ENCODE measurements at regions not wholly inside any gene's neighbourhood (a gene's known extent, or its start where the extent isn't known, plus 50 kb on each side); places are given as distances from the start of the nearest gene placed in this dataset.

GRCh38 chr7:109963741-109964140 lies 1127.2 kb upstream of the LRRN3 start:
- DNase-seq = no peak

GRCh38 chr7:109964780-109965179 lies 1126.1 kb upstream of the LRRN3 start:
- DNase-seq = no peak

GRCh38 chr7:109967406-109967805 lies 1123.5 kb upstream of the LRRN3 start:
- DNase-seq = no peak

- no peak for DNase-seq
Observed at GRCh38 chr7:109983618-109984017, 1107.3 kb upstream of the LRRN3 start.

DNA sequence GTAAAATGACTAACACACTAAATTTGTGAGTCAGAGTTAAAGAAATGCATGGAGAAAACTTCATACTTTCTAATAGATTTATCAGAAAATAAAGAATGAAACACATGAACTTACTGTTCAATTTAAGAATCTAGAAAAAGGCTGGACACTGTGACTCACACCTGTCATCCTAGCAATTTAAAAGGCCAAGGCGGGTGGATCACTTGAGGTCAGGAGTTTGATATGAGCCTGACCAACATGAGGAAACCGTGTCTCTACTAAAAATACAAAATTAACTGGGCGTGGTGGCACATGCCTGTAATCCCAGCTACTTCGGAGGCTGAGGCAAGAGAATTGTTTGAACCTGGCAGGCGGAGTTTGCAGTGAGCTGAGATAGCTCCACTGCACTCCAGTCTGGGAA lies 1106.2 kb upstream of the LRRN3 start:
- DNase-seq = no peak

- no peak for DNase-seq
Observed at GRCh38 chr7:109986701-109987100, 1104.2 kb upstream of the LRRN3 start.

GRCh38 chr7:109996411-109996810 lies 1094.5 kb upstream of the LRRN3 start:
- DNase-seq = no peak

DNA sequence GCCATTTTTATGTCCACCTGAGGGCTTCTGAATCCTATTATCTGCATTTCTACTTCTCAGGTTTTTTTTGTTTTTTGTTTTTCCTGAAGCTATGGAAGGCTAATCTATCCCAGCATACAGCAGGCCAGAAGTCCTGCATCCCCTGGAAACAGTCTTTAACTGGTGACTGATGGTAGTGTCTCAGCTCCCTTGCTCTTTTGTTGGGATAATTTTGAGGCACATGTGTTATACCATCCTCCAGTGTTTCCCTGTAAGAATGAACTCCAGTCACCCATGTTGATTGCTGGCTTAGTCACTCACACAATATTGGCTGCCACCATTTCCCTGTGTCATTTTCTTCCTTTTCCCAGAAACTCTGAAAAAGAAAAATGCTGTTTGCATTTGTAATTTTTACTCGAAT lies 1094.0 kb upstream of the LRRN3 start:
- DNase-seq = no peak

DNA sequence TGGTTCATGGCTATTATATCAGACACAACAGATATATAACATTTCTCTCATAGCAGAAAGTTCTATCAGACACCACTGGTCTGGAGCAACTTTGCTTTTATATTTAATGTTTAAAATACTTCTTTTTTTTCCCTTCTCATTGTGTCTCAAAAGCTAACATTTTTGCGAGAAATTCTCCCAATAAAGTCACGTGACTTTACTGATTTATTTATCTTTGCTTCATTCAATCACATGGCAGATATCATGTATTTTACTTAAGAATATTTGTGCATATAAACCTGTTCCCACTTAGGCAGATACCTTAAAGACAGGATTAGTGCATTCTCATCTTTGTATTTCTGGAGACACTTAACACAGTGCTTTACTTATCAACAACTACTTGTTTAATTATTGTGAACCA lies 1093.1 kb upstream of the LRRN3 start:
- DNase-seq = no peak

DNA sequence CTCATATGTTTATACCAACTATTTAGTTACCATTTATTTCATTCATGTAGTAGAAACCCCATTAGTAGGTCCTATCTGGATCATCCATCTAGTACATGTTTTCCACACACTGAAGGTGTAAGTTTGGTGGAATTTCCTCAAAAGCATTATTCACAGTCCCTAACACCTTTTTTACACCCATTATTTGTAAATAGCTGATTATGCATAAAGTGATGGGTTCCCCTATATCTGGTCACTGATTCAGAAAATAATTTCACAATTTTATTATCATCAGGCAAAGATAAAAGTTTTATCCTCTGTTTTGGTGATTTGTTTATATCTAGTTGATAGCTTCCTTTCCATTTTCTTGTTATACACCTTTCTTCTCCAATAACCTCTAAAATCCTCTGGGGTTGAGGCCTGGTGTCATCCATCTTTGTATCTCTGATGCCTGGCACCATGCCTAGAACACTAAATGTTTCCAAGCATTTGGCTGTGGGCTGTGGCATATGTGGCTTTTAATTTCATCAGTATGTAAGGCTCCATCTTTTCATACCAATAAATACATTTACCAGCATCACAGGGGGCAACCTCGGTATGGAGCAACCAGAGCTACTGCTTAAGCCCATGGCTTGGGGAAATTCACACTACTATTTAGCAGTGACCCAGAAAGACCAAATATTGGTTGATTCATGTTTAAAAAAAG lies 1089.5 kb upstream of the LRRN3 start:
- no peak for DNase-seq

DNA sequence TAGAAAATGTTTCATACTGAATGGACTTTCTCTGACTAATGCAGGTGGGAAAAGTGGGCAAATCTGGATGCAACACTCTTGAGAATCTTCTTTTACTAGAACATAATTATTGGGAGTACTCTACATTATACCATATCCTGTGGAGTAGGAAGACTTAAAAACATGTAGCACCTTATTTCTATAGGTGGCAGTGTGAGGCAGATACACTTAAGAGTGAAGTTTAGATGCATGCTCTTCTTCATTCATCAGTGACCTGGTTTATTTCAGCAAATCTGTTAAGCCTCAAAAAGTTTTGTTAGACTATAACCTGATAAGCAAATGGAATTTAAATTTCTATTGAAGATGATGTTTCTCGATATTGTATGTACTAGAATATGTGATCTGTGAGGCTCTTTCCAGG lies 1087.1 kb upstream of the LRRN3 start:
- no peak for DNase-seq

DNA sequence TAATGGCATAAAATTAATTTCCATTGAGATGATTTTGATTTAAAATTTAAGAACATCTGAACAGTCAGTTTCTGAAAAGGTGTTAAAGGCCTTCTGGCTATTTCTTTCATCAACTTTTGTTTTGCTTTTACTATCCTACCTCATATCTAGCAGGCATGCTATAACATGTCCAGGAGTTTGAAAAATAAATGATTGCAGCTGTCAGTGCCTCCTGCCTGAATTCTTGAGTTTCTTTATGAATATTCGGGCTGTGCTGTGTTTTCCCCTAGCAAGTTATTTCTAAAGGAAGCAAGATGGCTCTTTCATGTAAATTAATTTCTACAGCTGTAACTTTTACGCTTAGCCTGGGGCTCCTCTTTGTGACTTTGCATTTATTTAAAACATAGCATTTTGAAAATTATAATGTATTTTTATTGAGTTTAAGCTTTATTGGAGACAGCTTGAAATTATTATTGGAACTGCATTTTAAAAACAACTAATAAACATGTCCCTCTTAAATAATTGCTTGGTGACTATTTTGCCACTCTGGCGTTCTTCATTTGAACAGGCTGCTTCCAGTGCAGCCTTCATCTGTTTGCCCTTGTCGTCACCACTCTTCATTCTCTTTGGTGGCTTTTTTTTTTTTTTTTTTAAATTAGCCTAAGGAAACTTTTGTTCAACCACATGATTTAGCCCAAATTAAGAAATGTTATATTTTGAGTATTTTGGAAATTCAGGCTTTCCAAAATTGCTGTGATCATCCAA lies 1083.4 kb upstream of the LRRN3 start:
- no peak for DNase-seq

- no peak for DNase-seq
Observed at GRCh38 chr7:110010359-110010758, 1080.6 kb upstream of the LRRN3 start.

DNA sequence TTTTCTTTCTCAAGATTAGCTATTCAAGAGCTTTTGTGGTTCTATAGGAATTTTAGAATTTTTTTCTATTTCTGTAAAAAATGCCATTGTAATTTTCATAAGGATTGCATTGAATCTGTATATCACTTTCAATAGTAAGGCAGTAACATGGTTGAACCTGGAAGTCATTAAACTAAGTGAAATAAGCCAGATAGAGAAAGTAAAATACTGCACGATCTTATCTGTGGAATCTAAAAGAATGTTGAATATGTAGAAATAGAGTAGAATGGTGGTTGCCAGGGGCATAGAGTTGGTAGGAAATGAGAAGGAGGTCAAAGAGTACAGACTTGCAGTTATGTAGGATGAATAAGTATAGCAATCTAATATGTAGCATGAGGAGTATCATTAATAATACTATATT lies 1073.5 kb upstream of the LRRN3 start:
- DNase-seq = no peak

- no peak for DNase-seq
Observed at GRCh38 chr7:110027385-110027784, 1063.5 kb upstream of the LRRN3 start.

DNA sequence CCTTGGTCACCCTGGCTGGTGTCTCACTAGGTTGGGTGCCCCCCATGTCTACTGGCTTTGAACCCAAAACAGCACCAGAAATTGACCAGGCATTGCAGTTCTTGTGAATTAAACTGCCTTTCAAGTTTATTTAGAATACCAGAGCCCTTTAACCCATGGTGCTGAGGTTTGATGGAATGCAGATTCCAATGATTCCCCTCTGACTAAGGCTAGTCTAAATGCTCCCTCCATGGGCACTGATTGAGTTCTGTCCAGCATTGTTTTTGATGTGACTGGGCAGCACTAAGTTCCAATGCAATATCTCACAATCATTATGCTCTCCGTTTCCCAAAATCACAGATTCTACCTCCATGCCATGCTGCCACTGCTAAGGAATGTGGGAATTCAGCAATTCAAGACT lies 1047.4 kb upstream of the LRRN3 start:
- DNase-seq = no peak

DNA sequence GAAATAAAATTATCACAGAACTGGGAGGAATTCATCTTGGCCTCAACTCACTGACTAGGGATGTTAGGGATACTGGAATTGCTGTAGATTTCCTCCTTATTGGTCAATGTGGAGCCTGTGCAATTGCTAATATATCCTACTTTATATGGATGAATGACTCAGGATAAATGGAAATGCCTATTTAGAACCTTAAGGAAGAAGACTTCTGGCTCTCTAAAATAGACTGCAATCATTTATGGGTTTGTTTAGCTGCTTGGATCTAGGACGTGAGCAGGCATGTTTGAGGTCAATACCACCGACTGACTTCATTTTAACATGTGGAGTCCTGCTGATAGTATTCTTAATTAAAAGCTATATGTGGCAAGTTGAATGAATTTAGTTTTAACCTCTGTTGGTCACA lies 1040.1 kb upstream of the LRRN3 start:
- no peak for DNase-seq

DNA sequence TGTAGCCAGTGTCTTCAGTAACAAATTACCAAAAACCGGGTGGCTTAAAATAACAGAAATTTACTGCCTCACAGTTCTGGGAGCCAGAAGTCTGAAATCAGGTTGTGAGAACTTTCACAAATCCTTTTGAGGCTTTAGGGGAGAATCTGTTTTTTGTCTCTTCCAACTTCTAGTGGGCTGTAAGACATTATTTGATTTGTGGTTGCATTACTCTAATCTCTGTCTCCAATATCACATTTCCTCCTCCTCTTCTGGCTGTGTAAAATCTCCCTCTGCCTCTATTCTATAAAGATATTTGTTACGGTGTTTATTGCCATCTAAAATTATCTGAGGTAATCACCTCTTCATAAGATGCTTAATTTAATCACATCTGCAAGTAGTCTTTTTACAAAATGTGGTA lies 1039.6 kb upstream of the LRRN3 start:
- no peak for DNase-seq

DNA sequence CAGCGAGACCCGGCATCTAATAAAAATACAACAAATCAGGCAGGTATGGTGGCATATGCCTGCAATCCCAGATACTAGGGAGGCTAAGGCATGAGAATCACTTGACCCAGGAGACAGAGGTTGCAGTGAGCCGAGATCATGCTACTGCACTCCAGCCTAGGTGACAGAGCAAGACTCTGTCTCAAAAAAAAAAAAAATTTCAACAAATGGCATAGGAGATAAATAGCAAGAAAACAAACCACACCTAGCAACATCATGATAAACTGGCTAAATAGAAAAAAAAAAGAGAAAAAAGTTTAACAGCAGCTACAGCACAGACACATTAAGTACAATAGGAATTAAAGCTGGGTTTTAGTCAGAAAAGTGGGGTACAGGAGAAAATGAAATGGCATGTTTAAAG lies 1034.6 kb upstream of the LRRN3 start:
- DNase-seq = no peak

- no peak for DNase-seq
Observed at GRCh38 chr7:110058401-110058800, 1032.5 kb upstream of the LRRN3 start.

- no peak for DNase-seq
Observed at GRCh38 chr7:110061387-110061786, 1029.5 kb upstream of the LRRN3 start.

DNA sequence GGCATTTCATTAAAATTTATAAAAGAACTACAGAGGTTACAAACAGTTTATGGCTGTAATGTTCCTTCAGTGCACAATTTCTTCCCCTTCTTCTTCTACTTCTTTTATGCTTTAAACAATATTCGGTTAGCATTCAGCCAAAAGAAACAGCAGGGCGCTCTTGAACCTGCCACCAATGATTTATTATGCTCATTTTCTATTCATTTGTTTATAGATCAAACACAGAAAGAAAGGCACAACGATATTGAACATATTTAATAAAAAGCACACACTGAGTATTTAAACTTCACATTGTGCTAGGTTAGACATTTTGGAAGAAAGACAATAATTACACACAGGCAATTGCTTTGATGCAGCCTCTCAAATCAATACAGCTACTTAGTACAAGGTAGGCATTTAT lies 1025.8 kb upstream of the LRRN3 start:
- DNase-seq = no peak

GRCh38 chr7:110066843-110067242 lies 1024.1 kb upstream of the LRRN3 start:
- no peak for DNase-seq

GRCh38 chr7:110071192-110071591 lies 1019.7 kb upstream of the LRRN3 start:
- DNase-seq = no peak

DNA sequence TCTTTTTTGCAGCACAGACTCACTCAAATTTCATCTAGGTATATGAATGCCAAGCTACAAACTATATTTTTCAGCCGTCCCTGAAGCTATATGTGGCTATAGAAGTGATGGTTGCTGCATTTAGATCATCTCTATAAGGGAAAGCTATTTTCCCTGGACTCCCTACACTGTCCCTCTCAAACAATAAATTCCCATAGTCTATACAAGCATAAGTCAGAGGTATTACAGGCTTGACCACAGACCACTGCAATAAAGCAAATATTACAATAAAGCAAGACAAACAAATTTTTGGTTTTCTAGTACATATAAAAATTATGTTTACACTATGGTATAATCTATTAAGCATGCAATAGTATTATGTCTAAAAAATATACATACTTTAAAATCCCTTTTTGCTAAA lies 1015.5 kb upstream of the LRRN3 start:
- DNase-seq = no peak
